ENCODE measurements at regions not wholly inside any gene's neighbourhood (a gene's known extent, or its start where the extent isn't known, plus 50 kb on each side); places are given as distances from the start of the nearest gene placed in this dataset.

- POLR2A ChIA-PET = no interaction called here
- no TSS peak for BruUV-seq (replicated peaks)
Measured at GRCh38 chr2:34991508-34992274, 1363.9 kb upstream of the CRIM1 start.

GRCh38 chr2:34985474-34985873 is 1370.1 kb upstream of the CRIM1 start:
- no peaks in the 10 kb centered on the region for H4K20me1 ChIP-seq (ENCODE audit: insufficient read depth, low read length)
- no peaks in the 10 kb centered on the region for H3K4me1 ChIP-seq (ENCODE audit: insufficient read depth, low read length, poor library complexity, severe bottlenecking)
- no peak overlapping the region for H3K4me3 ChIP-seq (ENCODE audit: low read depth, low read length, poor library complexity, severe bottlenecking)
- ChIA-PET POLR2A (no interaction called here), CTCF (ENCODE audit: unreplicated experiment) (no interaction called here)
- no peak overlapping the region for H2AFZ ChIP-seq (ENCODE audit: low read length)
- H3K9me2 ChIP-seq (ENCODE audit: insufficient read depth, low read length) = no peaks in the 10 kb centered on the region
- TF ChIP-seq CTCF (conservative IDR thresholded peaks at IDR 0.05; ENCODE audit: low read length) (no peak), EZH2phosphoT487 (IDR thresholded peaks at IDR 0.05; ENCODE audit: borderline replicate concordance, low read depth, low read length) (no peak)
- no peaks in the 10 kb centered on the region for H3K9me3 ChIP-seq (ENCODE audit: low read length)
- H3K36me3 ChIP-seq (ENCODE audit: insufficient read depth, low read length) = no peaks in the 10 kb centered on the region
- no peak for DNase-seq (ENCODE audit: low spot score)
- intact Hi-C loops (cut with micrococcal nuclease; ENCODE audit: unreplicated experiment) = no loop called here
- no peak overlapping the region for H3K27ac ChIP-seq (ENCODE audit: low read depth, low read length, poor library complexity, severe bottlenecking)
- no TSS peak for BruUV-seq (replicated peaks)
- no peaks in the 10 kb centered on the region for H3K79me2 ChIP-seq (ENCODE audit: insufficient read depth, low read depth, low read length)
- no peak overlapping the region for H3K4me2 ChIP-seq (ENCODE audit: low read length)

More at GRCh38 chr2:34991508-34992274, 1363.9 kb upstream of the CRIM1 start:
- CTCF ChIA-PET (ENCODE audit: unreplicated experiment) = no interaction called here
- intact Hi-C loops (cut with micrococcal nuclease; ENCODE audit: unreplicated experiment) = no loop called here
- H3K36me3 ChIP-seq (ENCODE audit: insufficient read depth, low read length) = no peaks in the 10 kb centered on the region
- H3K4me1 ChIP-seq (ENCODE audit: insufficient read depth, low read length, poor library complexity, severe bottlenecking) = no peaks in the 10 kb centered on the region
- H2AFZ ChIP-seq (ENCODE audit: low read length) = no peak overlapping the region
- no peaks in the 10 kb centered on the region for H3K79me2 ChIP-seq (ENCODE audit: insufficient read depth, low read depth, low read length)
- H4K20me1 ChIP-seq (ENCODE audit: insufficient read depth, low read length) = no peaks in the 10 kb centered on the region
- H3K27ac ChIP-seq (ENCODE audit: low read depth, low read length, poor library complexity, severe bottlenecking) = no peak overlapping the region
- TF ChIP-seq EZH2phosphoT487 (IDR thresholded peaks at IDR 0.05; ENCODE audit: borderline replicate concordance, low read depth, low read length) (no peak), CTCF (conservative IDR thresholded peaks at IDR 0.05; ENCODE audit: low read length) (no peak)
- no peak overlapping the region for H3K4me3 ChIP-seq (ENCODE audit: low read depth, low read length, poor library complexity, severe bottlenecking)
- no peaks in the 10 kb centered on the region for H3K9me3 ChIP-seq (ENCODE audit: low read length)
- no peak overlapping the region for H3K4me2 ChIP-seq (ENCODE audit: low read length)
- DNase-seq (ENCODE audit: low spot score) = no peak
- no peaks in the 10 kb centered on the region for H3K9me2 ChIP-seq (ENCODE audit: insufficient read depth, low read length)

- TF ChIP-seq CTCF (conservative IDR thresholded peaks at IDR 0.05; ENCODE audit: low read length) = no peak
- no peak for TF ChIP-seq EZH2phosphoT487 (IDR thresholded peaks at IDR 0.05; ENCODE audit: borderline replicate concordance, low read depth, low read length)
- Histone ChIP-seq H3K27ac (ENCODE audit: low read depth, low read length, poor library complexity, severe bottlenecking) (no peak overlapping the region), H3K4me2 (ENCODE audit: low read length) (no peak overlapping the region), H2AFZ (ENCODE audit: low read length) (no peak overlapping the region), H3K4me3 (ENCODE audit: low read depth, low read length, poor library complexity, severe bottlenecking) (no peak overlapping the region), H3K79me2 (ENCODE audit: insufficient read depth, low read depth, low read length) (no peaks in the 10 kb centered on the region), H3K36me3 (ENCODE audit: insufficient read depth, low read length) (no peaks in the 10 kb centered on the region), H3K9me2 (ENCODE audit: insufficient read depth, low read length) (no peaks in the 10 kb centered on the region), H3K9me3 (ENCODE audit: low read length) (no peaks in the 10 kb centered on the region), H3K4me1 (ENCODE audit: insufficient read depth, low read length, poor library complexity, severe bottlenecking) (no peaks in the 10 kb centered on the region), H4K20me1 (ENCODE audit: insufficient read depth, low read length) (no peaks in the 10 kb centered on the region)
- DNase-seq (ENCODE audit: low spot score) = no peak
- POLR2A ChIA-PET = no interaction called here
- BruUV-seq (replicated peaks) = no TSS peak
- CTCF ChIA-PET (ENCODE audit: unreplicated experiment) = no interaction called here
- intact Hi-C loops (cut with micrococcal nuclease; ENCODE audit: unreplicated experiment) = no loop called here
Measured at GRCh38 chr2:34980689-34981088, 1374.9 kb upstream of the CRIM1 start.

All from OCI-LY7 (cell line).